ENCODE measurements at regions not wholly inside any gene's neighbourhood (a gene's known extent, or its start where the extent isn't known, plus 50 kb on each side); places are given as distances from the start of the nearest gene placed in this dataset.
"Not testable (repeated sequence)": the region's sequence is repeated elsewhere in the genome, so short reads cannot be mapped to it uniquely, and the experiment has no call there.

DNA sequence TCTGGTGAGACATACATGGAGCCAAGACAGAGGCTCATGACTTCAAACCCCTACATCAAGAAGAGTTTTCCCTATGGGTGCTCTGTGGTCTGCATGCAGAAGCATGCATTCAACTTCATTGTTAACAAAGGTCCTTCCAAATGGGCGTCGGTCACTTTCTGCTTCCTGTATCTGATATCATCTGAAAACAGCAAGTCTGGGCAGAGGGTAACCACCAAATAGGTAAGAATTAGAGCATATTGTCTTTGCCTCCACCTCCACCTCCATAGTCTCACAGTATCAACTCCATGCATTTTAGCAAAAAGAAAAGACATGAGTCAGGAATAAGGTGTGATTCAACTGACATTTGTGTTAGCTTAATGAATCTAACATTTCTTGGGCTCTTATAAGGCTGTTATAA is 462.9 kb downstream of the DMRT2 start:
- no peak for DNase-seq (ENCODE audit: low spot score)
- in situ Hi-C loops (cut with HindIII; ENCODE audit: low sequenced_read_pairs) = no loop called here

DNA sequence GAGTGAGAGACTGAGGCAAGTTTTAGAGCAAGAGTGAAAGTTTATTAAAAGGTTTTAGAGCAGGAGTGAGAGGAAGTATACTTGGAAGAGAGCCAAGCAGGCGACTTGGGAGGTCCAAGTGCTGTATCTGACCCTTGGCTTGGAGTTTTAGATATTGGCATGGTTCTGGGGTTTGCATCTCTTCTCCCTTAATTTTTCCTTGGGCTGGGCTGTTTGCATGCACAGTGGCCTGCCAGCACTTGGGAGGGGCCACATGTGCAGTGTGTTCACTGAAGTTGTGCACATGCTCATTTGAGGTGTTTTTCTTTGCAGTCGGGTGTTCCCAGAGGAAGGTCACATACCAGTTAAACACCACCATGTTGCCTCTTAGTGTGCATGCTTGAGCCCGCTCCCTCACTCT is 464.1 kb downstream of the DMRT2 start:
- DNase-seq (ENCODE audit: low spot score) = no peak
- in situ Hi-C loops (cut with HindIII; ENCODE audit: low sequenced_read_pairs) = no loop called here

DNA sequence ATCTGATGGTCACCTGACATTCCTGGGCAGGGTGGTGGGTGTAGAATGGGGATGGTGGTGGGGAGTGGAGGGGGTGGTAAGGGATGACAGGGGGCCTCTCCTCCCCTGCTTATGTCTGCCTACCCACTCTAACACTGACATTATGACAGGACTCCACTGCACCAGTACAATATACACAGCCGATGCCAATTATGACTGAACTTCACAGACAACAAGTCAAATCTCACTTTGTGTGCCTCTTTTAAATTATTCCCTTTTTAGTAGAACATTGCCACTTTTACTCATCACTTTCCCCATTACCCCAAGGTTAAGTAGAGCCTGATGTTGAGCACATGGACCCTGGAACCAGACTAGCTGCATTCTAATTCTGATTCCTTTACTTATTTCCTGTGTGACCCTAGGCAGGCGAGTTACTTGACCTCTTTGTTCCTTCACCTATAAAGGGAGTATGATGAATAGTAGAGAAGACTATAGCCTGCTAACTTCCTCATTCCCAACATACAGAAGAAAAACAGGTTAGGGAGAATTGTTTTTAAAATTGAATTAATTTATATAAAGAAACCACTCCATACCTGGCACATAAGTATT is 464.7 kb downstream of the DMRT2 start:
- in situ Hi-C loops (cut with HindIII; ENCODE audit: low sequenced_read_pairs) = no loop called here

DNA sequence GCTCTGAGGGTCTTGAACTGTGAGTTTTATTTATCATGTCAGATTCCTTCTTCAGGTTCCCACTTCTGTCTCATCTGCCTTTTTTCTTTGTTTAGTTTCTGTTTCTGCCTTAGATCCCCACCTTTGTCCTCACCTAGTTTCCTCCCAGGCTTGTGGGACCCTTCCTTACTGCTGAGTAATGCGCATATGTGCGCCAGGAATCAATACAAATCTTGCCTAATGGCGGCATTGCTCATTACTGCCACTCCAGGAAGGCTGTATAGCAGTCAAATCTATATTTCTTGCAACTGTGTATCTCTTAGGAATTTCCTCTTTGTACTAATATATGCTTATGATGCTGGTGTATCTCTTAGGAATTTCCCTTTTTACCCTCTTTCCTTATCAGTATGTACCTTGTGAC is 465.4 kb downstream of the DMRT2 start:
- no peak for DNase-seq (ENCODE audit: low spot score)
- in situ Hi-C loops (cut with HindIII; ENCODE audit: low sequenced_read_pairs) = no loop called here

More for the DNA sequence above, 464.7 kb downstream of the DMRT2 start:
- no peak for DNase-seq (ENCODE audit: low spot score)

DNA sequence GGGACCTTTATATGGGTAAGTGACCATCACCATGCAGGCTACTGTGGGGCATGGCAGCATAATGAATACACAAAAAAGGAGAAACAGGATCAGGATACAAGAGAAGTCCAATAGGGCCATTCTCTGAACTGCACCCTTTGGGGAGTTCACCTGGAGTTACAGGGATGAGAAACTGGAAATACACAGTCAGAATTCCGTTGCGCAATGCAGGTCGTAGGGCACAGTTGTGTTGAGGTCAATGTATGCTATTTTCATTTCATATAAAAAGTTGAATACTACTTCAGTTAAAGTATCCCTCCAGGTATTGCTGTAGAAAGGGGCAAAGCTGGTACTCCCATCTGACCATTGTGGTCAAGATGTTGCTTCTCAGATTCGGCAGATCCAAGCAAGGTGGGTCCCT is 471.4 kb downstream of the DMRT2 start:
- in situ Hi-C loops (cut with HindIII; ENCODE audit: low sequenced_read_pairs) = no loop called here
- no peak for DNase-seq (ENCODE audit: low spot score)

DNA sequence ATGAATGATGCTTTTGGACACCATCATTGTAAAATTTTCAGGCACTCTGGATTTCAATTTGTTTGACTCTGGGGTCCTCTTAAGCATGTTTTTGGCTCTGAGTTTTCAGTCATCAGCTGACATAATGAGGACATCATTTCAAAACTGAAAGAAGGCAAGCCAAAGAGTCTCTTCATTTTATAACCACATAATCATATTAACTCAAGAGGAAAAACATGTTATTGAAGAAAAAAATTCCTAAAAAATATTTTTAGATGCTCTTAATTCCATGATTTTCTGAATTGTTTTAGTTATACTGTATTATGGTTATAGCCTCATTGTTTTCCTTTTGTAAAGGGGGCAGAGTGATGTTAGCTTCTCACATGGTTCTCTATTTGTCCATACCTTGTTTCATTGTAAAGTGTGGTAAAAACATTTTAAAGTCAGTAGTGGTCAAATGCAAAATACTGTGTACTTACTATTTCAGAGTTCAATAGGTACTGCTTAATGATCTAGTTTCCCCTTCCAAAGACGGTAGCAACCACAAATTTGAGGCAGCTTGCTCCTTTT is 472.1 kb downstream of the DMRT2 start:
- in situ Hi-C loops (cut with HindIII; ENCODE audit: low sequenced_read_pairs) = no loop called here

DNA sequence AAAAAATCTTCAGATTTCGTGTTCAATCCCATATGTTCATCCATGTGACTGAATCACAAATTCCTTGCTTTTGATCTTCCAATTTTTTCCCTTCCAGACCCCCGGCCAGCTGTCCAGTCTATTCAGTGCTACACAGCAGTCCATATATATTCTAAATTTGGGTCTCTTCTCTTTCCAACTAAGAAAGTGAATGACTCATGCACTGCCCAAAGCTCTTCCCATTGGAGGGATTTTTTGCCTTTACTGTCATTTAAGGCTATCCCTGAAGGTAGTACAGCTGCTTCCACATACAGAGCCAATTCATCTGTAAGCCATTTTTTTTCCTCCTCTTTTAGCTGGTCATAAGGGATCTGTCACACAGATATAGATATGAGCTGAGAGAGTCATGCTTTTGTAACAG is 478.3 kb downstream of the DMRT2 start:
- in situ Hi-C loops (cut with HindIII; ENCODE audit: low sequenced_read_pairs) = no loop called here
- no peak for DNase-seq (ENCODE audit: low spot score)

More for the DNA sequence above, 472.1 kb downstream of the DMRT2 start:
- no peak for DNase-seq (ENCODE audit: low spot score)

DNA sequence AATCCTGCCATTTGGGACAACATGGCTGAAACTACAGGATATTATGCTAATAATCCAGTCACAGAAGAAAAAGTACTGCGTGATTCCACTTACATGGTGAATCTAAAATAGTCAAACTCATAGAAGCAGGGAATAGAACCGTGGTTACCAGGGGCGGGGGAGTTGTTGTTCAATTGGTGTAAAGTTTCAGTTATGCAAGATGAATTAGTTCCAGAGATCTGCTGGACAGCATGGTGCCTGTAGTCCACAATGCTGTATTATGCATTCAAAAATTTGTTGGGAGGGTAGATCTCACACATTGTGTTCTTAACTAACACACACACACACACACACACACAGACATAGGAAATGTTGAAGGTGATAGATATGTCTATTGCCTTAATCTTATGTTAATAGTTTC is 480.5 kb downstream of the DMRT2 start:
- in situ Hi-C loops (cut with HindIII; ENCODE audit: low sequenced_read_pairs) = no loop called here

DNA sequence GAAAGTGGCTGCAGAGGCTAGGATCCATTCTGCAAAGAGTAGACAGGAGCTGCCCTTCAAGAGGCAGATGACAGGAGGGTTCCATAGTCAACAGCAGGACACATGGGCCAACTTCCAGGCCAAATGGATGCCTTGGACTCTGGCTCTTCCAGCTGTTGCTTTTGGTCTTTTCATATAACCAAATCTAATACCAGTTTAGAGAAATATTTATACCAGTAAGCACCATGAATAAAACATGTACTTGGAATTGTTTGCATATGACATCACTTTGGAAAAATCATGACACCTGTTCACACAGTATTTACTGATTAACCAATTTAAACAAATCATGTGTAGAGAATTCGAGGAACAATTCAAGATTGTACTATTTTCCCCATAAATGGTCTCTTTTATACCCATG is 481.3 kb downstream of the DMRT2 start:
- in situ Hi-C loops (cut with HindIII; ENCODE audit: low sequenced_read_pairs) = no loop called here

More for the DNA sequence above, 480.5 kb downstream of the DMRT2 start:
- DNase-seq (ENCODE audit: low spot score) = no peak

DNA sequence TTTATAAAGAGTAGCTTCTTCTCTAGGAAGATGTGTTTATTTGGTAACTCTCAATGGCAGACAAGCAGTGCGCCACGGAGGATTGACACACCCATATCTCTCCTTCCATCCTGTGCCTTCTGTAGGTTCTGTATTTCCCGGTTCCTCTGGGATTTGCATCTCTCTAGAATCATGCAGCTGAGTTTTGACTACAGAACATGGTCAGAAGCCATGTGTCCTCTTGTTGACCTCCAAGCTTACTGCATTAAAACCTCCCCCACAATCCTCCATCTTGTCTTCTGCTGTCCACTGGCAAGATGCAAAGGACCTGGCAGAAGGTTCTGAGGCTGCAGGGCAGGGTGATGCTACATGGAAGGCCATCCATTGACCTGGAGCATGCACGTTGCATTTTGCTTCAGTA is 482.0 kb downstream of the DMRT2 start:
- no peak for DNase-seq (ENCODE audit: low spot score)
- in situ Hi-C loops (cut with HindIII; ENCODE audit: low sequenced_read_pairs) = no loop called here

More for the DNA sequence above, 481.3 kb downstream of the DMRT2 start:
- DNase-seq (ENCODE audit: low spot score) = no peak

DNA sequence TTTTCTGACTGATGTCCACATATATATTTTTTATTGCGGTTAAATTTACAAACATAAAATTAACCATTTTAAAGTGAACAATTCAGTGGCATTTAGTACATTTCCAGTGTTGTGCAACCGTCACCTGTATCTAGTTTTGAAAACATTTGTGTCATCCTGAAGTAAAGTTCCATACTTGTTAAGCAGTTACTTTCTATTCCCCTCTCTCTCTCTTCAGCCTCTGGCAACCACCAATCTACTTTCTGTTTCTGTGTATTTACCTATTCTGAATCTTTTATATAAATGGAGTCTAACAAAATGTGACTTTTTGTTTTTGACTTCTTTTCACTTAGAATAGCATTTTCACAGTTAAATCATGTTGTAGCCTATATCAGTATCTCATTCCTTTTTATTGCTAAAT is 480.1 kb upstream of the SMARCA2 start:
- in situ Hi-C loops (cut with HindIII; ENCODE audit: low sequenced_read_pairs) = no loop called here
- no peak for DNase-seq (ENCODE audit: low spot score)

DNA sequence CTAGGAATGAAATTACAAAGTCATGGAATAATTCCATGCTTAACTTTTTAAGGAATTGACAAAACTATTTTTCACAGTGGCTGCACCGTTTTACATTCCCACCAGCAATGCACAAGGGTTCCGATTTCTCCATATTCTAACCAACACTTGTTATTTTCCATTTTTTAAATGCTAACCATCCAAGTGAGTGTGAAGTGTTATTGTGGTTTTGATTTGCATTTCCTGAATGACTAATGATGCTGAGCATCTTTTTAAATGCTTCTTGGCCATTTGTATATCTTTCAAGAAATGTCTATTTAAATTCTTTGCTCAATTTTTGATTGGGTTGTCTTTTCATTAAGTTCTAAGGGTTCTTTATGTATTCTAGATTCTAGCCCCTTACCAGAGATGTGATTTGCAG is 479.5 kb upstream of the SMARCA2 start:
- in situ Hi-C loops (cut with HindIII; ENCODE audit: low sequenced_read_pairs) = no loop called here
- DNase-seq (ENCODE audit: low spot score) = no peak

DNA sequence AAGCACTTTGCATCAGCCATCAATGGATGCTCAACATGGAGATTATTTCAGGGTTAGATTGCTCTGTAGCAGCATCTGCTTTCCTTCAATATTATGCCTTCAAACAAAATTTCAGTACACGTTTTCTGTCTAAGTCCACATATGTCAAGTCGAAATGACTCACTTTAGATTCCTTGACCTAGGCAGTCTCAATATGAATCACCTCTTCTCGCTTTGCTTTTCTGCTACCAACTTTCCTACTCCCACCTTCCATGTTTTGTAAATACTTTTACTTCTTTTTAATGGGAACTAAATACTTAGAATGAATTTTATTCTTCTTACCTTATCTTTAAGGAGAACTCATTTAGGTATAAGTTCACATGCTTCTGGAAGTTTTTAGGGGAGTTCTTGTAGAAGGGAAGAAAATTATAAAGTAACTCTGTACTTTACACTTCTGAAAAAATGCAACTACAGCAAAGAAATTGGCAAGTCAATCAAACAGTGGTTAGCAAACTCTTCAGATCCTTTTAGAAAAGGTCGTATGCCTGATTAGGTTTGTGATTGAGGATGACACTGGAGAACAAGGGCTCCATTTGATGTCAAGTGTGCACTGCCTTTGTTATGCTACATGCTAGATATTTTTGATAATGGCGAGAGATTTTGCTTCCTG is 478.5 kb upstream of the SMARCA2 start:
- DNase-seq (ENCODE audit: low spot score) = no peak
- in situ Hi-C loops (cut with HindIII; ENCODE audit: low sequenced_read_pairs) = no loop called here

DNA sequence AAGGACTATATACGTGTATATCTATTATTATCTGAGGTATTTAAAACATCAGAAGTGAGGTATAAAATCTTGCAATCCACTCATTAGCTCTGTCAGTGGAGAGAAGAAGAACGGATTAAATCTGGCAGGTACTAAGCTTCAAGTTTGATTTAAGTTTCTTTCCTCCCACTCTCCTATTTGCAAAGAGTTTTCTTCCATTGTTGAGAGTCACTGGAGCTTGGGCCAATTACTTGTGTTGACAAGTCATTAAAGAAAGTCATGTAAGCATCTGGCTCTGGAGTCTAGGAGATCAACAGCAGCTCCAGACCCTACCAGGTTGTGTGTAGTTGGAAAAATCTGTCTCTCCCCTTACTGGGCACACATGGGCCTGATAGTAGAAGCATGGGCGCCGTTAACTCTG is 476.8 kb upstream of the SMARCA2 start:
- no peak for DNase-seq (ENCODE audit: low spot score)
- in situ Hi-C loops (cut with HindIII; ENCODE audit: low sequenced_read_pairs) = no loop called here

DNA sequence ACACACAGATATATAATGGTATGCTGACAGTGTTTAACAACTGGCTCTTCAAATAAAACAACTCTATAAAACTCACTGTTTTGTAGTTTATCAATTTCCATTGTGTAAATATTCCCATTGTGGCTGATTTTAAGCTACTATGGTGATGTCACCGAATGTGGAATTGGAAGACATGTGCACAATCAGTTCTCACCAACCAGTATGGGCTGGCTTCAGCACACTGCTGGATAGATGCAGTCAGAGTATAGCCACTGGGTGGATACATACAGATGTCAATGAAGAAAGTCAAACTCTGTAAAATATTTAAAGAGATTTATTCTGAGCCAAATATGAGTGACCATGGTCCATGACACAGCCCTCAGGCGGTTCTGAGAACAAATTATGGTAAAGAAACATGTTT is 475.9 kb upstream of the SMARCA2 start:
- no peak for DNase-seq (ENCODE audit: low spot score)
- in situ Hi-C loops (cut with HindIII; ENCODE audit: low sequenced_read_pairs) = no loop called here

DNA sequence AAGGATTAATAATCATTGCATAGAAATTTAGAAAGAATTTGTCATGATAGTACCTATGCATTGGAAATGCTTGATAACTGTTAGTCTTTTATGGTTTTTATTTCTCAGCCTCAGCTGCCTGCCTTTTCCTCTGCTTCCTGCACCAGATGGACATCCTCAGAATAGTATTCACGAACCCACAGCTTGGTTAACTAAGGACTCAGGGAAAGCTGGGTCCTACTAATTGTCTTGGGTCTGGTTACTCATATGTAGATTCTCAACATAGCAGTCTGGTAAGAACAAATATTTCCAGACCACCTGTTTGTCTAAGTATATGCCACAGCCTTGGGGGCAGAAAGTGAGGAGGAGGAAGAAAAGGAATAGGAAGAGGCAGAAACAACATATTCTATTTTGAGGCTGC is 464.5 kb upstream of the SMARCA2 start:
- in situ Hi-C loops (cut with HindIII; ENCODE audit: low sequenced_read_pairs) = no loop called here
- no peak for DNase-seq (ENCODE audit: low spot score)

DNA sequence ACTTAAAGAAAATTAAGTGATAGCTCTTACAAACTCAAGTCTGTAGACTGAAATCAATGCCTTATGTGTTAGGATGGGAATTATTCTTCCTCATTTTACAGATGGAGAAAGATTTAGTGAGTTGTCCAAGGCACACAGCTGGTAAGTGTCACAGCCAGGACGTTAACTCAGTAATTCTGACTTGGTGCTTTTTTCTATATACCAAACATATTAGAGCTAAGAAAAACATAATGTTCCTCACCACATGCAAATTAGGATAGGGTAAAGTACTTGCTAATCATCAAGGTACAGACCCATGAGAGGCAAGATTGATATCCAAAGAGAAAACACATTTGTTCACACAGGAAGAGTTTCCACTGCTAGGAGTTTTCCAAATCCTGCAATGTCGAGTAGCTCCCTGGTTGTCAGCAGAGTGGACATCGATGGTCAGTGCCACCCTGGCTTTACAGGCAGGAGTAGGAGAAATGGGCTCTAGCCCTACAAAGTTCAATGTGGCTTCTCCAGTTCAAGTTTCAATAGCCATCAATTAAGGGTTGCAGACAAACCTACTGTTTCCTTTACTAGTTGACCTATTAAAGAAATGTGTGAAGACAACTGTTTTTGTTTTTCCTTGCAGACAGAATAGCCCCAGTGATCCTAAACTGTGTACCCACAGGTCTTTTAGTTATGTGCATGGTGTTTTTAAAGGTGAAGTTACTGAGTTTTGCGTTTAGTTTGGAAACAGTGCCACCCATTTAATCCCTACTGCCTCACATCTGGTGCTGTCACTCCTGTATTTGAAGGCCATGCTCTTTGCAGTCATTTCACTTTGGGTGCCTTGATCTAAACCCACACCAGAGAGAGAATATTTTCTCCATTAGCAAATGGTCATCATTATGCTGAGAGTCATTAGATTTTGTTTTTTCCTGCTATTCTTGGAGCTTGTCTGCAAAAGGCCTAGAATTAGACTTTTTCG is 460.8 kb upstream of the SMARCA2 start:
- DNase-seq (ENCODE audit: low spot score) = no peak
- in situ Hi-C loops (cut with HindIII; ENCODE audit: low sequenced_read_pairs) = no loop called here

DNA sequence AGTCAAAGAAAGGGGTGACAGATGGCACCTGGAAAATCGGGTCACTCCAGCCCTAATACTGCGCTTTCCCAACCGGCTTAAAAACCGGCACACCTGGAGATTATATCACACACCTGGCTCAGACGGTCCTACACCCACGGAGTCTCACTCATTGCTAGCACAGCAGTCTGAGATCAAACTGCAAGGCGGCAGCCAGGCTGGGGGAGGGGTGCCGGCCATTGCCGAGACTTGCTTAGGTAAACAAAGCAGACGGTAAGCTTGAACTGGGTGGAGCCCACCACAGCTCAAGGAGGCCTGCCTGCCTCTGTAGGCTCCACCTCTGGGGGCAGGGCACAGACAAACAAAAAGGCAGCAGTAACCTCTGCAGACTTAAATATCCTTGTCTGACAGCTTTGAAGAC is 456.5 kb upstream of the SMARCA2 start:
- in situ Hi-C loops (cut with HindIII; ENCODE audit: low sequenced_read_pairs); DNase-seq (ENCODE audit: low spot score): not testable (repeated sequence)

DNA sequence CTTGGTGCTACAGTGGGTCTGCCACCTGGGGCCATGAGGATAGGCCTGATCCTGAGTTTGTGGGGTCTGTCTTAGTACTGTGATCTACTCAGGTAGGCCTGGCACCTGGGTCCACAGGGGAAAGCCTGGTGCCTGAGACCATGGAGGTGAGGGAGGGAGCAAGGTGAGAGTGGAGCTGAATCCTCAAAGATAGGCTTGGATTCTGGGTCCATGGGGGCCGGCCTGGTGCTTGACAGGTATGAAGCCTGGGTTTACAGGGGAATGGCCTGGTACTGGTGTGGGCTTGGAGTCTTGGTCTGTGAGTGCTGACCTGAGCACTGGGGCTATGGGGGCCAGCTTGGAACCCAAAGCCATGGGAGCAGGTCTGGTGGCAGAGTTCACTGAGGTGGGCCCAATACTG is 439.2 kb upstream of the SMARCA2 start:
- DNase-seq (ENCODE audit: low spot score) = no peak
- in situ Hi-C loops (cut with HindIII; ENCODE audit: low sequenced_read_pairs) = no loop called here

DNA sequence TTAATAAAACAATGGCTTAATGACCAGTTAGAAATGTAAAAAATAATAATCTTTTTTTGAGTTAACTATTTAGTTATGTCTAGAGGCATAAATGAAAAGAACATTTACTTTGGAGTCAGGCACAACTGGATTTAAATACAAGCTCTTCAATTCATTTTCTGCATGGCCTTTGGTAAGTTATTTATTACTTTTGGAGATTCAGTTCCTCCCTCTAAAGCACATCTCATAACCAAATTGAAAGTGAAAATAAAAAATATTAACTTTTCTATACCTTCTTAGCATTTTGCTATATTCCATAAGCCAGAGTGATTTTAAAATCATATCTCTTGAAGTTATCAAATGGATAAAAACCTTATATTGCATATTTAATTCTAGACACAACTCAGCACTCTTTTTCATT is 434.9 kb upstream of the SMARCA2 start:
- in situ Hi-C loops (cut with HindIII; ENCODE audit: low sequenced_read_pairs) = no loop called here
- no peak for DNase-seq (ENCODE audit: low spot score)

All from G401 (cell line).